ENCODE measurements at regions not wholly inside any gene's neighbourhood (a gene's known extent, or its start where the extent isn't known, plus 50 kb on each side); places are given as distances from the start of the nearest gene placed in this dataset.

DNA sequence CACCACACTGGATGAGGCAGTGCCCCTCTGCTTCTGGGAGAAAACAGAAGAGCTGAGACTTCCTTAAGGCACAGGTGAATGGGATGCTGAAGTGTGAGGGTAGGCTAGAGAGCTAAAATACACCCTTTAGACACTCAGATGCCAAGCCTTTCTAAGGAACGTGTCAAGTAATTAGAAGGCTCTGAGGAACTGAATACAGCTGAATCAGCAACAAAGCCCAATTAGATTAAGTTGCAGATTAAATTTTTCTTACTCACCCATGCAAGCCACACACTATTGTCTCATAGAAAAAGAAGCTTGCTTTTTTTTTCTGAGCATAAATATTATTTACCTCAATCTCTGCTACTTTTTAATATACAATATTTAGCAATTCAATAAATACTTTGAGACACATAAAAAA lies 354.3 kb upstream of the NRG3 start:
- TF ChIP-seq, protein P1, sequence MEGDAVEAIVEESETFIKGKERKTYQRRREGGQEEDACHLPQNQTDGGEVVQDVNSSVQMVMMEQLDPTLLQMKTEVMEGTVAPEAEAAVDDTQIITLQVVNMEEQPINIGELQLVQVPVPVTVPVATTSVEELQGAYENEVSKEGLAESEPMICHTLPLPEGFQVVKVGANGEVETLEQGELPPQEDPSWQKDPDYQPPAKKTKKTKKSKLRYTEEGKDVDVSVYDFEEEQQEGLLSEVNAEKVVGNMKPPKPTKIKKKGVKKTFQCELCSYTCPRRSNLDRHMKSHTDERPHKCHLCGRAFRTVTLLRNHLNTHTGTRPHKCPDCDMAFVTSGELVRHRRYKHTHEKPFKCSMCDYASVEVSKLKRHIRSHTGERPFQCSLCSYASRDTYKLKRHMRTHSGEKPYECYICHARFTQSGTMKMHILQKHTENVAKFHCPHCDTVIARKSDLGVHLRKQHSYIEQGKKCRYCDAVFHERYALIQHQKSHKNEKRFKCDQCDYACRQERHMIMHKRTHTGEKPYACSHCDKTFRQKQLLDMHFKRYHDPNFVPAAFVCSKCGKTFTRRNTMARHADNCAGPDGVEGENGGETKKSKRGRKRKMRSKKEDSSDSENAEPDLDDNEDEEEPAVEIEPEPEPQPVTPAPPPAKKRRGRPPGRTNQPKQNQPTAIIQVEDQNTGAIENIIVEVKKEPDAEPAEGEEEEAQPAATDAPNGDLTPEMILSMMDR (IDR thresholded peaks at IDR 0.05) = no peak
- TF ChIP-seq SIN3A (IDR thresholded peaks at IDR 0.05; ENCODE audit: borderline replicate concordance, insufficient read depth, low read depth, low read length) (no peak), POLR2AphosphoS5 (IDR thresholded peaks at IDR 0.05; ENCODE audit: low read depth, low read length) (no peak), TCF7L2 (IDR thresholded peaks at IDR 0.05; ENCODE audit: low read depth, low read length) (no peak)
- TF ChIP-seq, protein P2, sequence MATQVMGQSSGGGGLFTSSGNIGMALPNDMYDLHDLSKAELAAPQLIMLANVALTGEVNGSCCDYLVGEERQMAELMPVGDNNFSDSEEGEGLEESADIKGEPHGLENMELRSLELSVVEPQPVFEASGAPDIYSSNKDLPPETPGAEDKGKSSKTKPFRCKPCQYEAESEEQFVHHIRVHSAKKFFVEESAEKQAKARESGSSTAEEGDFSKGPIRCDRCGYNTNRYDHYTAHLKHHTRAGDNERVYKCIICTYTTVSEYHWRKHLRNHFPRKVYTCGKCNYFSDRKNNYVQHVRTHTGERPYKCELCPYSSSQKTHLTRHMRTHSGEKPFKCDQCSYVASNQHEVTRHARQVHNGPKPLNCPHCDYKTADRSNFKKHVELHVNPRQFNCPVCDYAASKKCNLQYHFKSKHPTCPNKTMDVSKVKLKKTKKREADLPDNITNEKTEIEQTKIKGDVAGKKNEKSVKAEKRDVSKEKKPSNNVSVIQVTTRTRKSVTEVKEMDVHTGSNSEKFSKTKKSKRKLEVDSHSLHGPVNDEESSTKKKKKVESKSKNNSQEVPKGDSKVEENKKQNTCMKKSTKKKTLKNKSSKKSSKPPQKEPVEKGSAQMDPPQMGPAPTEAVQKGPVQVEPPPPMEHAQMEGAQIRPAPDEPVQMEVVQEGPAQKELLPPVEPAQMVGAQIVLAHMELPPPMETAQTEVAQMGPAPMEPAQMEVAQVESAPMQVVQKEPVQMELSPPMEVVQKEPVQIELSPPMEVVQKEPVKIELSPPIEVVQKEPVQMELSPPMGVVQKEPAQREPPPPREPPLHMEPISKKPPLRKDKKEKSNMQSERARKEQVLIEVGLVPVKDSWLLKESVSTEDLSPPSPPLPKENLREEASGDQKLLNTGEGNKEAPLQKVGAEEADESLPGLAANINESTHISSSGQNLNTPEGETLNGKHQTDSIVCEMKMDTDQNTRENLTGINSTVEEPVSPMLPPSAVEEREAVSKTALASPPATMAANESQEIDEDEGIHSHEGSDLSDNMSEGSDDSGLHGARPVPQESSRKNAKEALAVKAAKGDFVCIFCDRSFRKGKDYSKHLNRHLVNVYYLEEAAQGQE (IDR thresholded peaks at IDR 0.05; ENCODE audit: insufficient read depth in 1 of 2, low read depth in 2 of 2, low read length in 1 of 2) = no peak

All from Panc1 (cell line).